C4-2B (cell line): ENCODE measurements at regions not wholly inside any gene's neighbourhood (a gene's known extent, or its start where the extent isn't known, plus 50 kb on each side); places are given as distances from the start of the nearest gene placed in this dataset.

Source experiments
- ZFX ChIP-seq: fragments of 450-650 bp; IDR thresholded peaks from 2 replicates; pipeline ENCODE4 v1.6.1; 2017
- TF ChIP-seq, protein P1 (sequence below): fragments of 450-650 bp; conservative IDR thresholded peaks from 2 replicates; pipeline ENCODE4 v1.5.1; 2017; ENCODE audit warnings: mild to moderate bottlenecking

DNA sequence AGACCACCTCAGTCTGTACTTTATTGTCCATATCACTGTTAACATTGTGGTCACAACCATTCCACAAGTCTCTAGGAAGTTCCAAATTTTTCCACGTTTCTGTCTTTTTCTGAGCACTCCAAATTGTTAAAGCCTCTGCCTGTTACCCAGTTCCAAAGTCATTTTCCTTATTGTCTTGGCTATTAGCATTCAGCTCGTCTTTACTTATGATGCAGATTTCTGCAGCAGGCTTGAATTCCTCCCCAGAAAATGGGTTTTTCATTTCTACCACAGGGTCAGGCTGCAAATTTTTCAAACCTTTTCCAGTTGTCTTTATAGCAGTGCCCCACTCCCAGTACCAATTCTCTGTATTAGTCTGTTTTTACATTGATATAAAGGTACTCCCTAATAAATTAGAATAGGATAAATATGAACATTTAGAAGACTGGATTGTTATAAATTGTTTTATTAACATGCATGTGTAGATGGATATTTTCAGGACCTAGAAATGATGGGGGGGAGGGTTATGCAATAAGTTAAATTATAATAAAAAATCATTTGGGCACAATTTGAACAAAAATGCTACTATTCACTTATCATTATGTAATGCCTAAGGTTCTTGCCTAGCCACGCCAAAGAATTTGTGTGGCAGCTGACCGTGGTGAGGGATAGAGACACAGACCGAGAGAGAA lies 595.3 kb upstream of the ADGRB3 start:
- TF ChIP-seq, protein P1, sequence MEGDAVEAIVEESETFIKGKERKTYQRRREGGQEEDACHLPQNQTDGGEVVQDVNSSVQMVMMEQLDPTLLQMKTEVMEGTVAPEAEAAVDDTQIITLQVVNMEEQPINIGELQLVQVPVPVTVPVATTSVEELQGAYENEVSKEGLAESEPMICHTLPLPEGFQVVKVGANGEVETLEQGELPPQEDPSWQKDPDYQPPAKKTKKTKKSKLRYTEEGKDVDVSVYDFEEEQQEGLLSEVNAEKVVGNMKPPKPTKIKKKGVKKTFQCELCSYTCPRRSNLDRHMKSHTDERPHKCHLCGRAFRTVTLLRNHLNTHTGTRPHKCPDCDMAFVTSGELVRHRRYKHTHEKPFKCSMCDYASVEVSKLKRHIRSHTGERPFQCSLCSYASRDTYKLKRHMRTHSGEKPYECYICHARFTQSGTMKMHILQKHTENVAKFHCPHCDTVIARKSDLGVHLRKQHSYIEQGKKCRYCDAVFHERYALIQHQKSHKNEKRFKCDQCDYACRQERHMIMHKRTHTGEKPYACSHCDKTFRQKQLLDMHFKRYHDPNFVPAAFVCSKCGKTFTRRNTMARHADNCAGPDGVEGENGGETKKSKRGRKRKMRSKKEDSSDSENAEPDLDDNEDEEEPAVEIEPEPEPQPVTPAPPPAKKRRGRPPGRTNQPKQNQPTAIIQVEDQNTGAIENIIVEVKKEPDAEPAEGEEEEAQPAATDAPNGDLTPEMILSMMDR: no peak
- TF ChIP-seq ZFX: no peak
